GM18858 (cell line): ENCODE measurements at regions not wholly inside any gene's neighbourhood (a gene's known extent, or its start where the extent isn't known, plus 50 kb on each side); places are given as distances from the start of the nearest gene placed in this dataset.

Experiments
- ATAC-seq: cut with Tn5 transposase; IDR thresholded peaks from one replicate; pipeline ENCODE4 v1.9.1; 2021; ENCODE audit not compliant: unreplicated experiment

- ATAC-seq, result no peak
Observed at GRCh38 chr5:7010591-7010990, 297.4 kb downstream of the TENT4A start.

DNA sequence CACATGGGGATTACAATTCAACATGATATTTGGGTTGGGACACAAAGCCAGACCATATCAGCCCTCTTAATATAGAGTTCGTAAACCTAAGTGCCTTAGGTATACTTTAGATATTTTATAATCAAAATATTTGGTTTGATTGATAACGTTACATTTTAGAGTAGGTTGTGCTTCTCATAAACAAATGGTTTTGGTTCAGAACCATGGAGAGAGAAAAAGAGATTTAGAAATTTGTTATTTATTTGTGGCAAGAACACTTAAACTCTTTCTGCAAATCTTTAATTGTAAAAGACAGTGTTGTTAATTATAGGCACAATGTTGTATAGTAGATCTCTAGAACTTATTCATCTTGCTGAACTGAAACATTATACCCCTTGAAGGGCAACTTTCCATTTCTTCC is 298.8 kb downstream of the TENT4A start:
- ATAC-seq, result no peak

GRCh38 chr5:7014611-7015010 is 301.4 kb downstream of the TENT4A start:
- no peak for ATAC-seq

- no peak for ATAC-seq
Observed at GRCh38 chr5:7015586-7016256, 302.5 kb downstream of the TENT4A start.

DNA sequence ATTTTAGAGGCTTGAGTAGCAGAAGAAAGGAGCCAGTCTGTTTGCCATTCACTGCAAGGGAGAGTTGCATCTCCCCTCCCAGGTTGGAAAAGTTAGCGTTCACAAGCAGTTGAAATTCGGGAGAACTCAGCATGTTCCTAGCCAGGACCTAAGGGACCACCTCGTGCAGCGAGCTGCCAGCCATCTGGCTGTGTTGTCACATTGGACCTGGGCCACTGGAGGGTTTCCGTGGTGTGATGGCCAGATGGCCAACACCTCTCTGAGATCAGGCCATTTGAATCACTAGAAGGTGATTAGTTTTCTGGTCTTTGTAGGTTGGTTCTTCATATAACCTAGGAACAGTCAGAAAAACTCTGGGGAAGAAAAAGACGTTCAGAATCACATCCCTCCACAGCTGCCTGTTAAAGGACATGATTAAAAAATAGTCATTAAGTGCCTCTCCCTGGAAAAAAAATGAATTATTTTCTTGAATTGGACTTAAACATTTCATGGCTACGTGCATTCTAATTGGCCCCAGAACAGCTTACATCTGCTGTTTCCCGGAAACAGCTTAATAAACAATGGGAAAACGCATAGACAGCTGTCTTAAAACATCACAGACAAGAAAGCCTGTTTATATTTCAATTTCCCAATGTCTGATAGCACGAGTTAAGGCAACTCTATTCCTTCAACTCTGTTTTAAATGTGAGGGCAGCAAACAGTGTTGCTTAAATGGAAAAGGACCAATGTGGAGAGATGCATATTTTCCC is 303.9 kb downstream of the TENT4A start:
- no peak for ATAC-seq

- ATAC-seq, result no peak
Observed at GRCh38 chr5:7018198-7018597, 305.0 kb downstream of the TENT4A start.

DNA sequence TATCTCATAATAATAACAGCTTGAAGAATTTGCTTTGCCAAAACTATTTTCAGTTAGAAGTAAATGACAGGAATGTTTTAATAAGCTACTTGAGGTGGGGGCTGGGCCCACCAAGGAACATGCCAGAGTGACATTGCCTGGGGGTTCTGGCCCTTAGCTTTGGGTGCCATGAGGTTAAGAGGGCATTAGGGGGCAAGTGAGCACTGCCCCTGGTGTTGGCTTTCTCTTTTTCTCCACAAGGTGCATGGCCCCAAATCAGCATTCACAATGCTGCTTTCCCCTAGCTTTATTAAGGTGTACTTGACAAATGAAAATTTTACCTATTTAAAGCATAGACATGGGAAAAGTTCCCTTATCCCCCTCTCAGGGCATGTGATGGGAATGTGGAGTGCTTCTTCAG is 305.4 kb downstream of the TENT4A start:
- no peak for ATAC-seq

GRCh38 chr5:7036192-7036835 is 323.1 kb downstream of the TENT4A start:
- ATAC-seq, result no peak

DNA sequence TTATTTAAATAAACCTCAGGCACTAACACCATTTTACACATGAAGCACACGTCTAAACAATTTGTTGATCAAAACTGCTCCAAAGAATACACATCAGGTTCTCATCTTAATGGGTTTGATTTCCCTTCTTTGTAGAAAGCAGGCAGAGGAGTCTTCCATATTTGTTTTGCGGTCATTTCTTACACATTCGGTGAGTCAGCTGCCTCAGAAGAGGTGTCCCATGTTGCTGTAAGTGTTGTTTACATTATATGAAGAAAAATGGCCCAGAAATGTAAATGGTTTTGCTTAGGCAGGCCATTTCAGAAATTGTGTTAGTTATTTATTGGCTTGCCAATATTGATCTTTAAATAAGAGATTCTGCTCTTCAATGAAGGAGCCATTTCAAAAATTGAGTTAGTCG is 325.8 kb downstream of the TENT4A start:
- no peak for ATAC-seq

- no peak for ATAC-seq
Observed at GRCh38 chr5:7040111-7040510, 326.9 kb downstream of the TENT4A start.

- no peak for ATAC-seq
Observed at GRCh38 chr5:7043797-7044196, 330.6 kb downstream of the TENT4A start.

- ATAC-seq, result no peak
Observed at GRCh38 chr5:7047511-7048261, 334.5 kb downstream of the TENT4A start.

DNA sequence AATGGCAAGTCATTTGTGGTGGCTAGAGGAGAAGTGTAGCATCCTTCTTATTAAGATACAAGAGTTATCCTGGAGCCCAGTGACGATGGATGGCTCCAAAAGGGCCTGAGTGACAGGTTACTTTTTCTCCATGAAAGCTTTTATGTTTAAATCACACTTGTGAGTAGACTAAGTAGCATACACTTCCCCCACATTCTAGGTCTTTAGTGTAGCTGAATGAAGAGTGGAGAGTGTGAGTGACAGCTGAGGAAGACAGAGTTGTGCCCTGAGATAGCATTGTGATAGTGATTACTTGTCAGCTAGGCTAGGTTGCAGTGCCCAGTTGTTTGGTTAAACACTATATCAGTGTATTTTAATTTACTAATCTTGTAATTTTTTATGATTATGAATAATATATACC is 337.8 kb downstream of the TENT4A start:
- ATAC-seq, result no peak

- ATAC-seq, result no peak
Observed at GRCh38 chr5:7053125-7053524, 339.9 kb downstream of the TENT4A start.

- no peak for ATAC-seq
Observed at GRCh38 chr5:7053528-7054209, 340.4 kb downstream of the TENT4A start.

DNA sequence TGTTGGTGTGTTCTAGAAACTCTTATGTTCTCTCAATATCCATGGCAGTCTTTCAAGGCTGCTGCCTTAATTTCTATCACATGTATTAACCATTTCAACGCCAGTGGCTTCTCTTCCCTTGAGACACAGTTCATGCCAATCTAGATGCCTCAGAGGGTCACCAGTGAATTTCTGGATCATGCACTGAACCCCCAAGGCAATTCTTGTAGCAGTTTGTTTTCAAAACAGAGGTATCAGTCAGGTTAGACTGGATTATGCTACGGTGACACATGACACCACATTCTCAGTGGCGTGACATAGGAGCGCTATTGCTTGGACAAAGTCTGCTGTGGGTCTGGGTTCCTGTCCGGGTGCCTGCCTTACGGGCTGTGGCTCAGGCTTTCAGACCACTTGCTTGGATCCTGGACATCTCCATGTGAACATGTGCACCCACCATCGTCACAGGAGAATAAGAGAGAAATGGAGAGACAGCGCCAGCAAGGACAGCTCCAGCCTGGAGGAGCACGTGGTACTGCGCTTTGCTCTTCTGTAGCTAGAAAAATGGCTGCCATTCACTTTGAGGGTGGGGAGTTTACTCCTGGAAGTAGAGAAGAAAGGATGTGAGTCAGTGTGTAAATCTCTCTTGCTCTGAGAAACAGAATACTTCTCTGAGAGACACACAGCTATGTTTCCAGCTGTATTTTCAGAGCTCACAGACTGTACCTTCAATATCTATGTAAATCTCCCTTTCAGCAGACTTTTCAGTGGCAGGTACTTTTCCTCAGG is 329.3 kb upstream of the ADCY2 start:
- ATAC-seq, result no peak

DNA sequence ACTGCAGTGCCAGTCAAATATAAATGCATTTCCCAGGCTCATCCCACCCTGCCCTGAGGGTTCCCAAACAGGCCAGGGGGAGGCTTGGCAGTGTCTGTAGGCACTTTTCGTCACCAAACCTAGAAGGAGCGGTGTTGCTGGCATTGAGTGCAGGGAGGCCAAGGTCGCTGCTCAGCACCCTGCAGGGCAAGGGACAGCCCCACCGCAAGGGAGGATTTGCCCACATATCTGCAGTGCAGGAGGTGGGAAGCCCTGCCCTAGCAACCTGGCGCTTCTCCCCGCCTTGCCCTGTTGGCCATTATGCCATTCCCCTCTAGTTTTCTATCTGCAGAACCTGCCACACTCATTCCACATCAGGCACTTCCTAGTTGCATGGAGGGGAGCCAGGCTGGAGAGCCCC is 327.8 kb upstream of the ADCY2 start:
- ATAC-seq, result no peak

DNA sequence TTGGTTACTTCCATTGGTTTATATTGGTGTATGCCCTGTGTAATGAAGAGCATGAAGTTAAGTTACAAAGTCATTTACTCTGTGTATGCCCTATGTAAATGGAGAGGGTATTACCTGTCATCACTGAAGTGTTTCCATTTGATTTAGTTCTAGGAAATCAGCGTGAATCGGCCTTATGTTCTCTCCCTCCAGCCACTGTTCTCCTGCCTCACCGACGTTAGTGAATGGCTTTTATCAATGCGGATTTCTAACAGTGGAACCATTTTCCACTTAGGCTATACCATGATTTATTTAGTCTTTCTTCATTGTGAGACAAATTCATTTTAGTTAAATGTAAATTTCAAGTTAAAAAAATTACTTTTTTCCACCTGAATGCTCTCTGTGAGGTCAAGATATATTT is 327.0 kb upstream of the ADCY2 start:
- ATAC-seq, result no peak

DNA sequence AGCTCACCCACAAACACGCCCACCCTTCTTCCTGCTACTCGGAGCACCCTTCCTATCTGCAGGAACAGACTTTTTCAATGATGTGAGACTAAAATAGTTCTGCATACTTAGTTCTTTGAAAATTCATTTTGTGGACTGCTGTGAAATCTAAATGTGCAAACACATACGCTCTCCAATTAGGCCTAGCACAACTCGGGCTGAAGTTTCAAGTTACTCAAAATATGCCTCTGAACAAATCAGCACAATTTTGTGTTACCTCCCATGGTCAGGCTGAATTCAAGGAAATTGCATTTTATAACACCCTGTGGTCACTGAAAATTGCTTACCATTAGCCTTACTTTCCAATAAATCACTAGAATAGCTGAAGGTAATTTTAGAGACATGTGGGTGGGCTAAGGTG is 323.8 kb upstream of the ADCY2 start:
- no peak for ATAC-seq

DNA sequence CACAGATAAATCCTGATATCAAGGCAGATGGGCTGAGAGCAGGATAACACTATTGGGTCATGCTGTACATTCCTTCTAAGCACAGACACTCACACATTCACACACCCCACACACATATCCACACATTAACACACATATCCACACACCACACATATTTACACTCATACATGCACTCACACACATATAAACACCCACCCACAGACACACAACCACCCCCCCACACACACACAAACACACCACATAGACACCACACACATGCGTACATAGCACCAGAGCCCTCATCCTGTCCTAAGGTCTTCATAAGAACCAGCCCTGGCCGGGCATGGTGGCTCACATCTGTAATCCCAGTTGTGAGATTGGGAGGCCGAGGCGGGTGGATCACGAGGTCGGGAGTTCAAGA is 322.3 kb upstream of the ADCY2 start:
- ATAC-seq, result no peak
